SJCRH30 (cell line): ENCODE measurements at regions not wholly inside any gene's neighbourhood (a gene's known extent, or its start where the extent isn't known, plus 50 kb on each side); places are given as distances from the start of the nearest gene placed in this dataset.
A peak's percentile ranks its signal among the peaks of the same experiment; 100 is the strongest.

ENCODE experiments used
- DNase-seq, 2 experiments: peaks; one replicate each; pipeline ENCODE4 v3.0.0-alpha.2; 2015 to 2020
- H3K27ac ChIP-seq: fragments of 250-450 bp; sonication (Bioruptor Pico); 2 replicates; pipeline ENCODE4 v1.5.1; 2020; ENCODE audit warnings: mild to moderate bottlenecking, moderate library complexity
- H3K27me3 ChIP-seq: fragments of 250-450 bp; sonication (Bioruptor Pico); 2 replicates; pipeline ENCODE4 v1.5.1; 2020; ENCODE audit warnings: mild to moderate bottlenecking, moderate library complexity
- H3K36me3 ChIP-seq: fragments of 250-450 bp; sonication (Bioruptor Pico); 2 replicates; pipeline ENCODE4 v1.5.1; 2020; ENCODE audit warnings: mild to moderate bottlenecking, moderate library complexity
- H3K4me1 ChIP-seq: fragments of 250-450 bp; sonication (Bioruptor Pico); 2 replicates; pipeline ENCODE4 v1.5.1; 2020; ENCODE audit warnings: mild to moderate bottlenecking, moderate library complexity
- H3K4me3 ChIP-seq: fragments of 250-450 bp; sonication (Bioruptor Pico); 2 replicates; pipeline ENCODE4 v1.5.1; 2020; ENCODE audit warnings: mild to moderate bottlenecking, moderate library complexity
- H3K9me3 ChIP-seq: fragments of 250-450 bp; sonication (Bioruptor Pico); replicated peaks from 2 replicates; pipeline ENCODE4 v1.5.1; 2020; ENCODE audit warnings: mild to moderate bottlenecking, moderate library complexity

GRCh38 chr9:73736270-73736669, 584.6 kb downstream of the ANXA1 start:
- DNase-seq, result peak in 1 of 2 experiments; percentile 10
- H3K27ac ChIP-seq, result no peak overlapping the region
- H3K9me3 ChIP-seq, result no peaks in the 10 kb centered on the region

GRCh38 chr9:73738741-73739530, 587.3 kb downstream of the ANXA1 start:
- Histone ChIP-seq H3K27me3 (no peaks in the 10 kb centered on the region), H3K9me3 (no peaks in the 10 kb centered on the region), H3K36me3 (no peaks in the 10 kb centered on the region), H3K4me1 (no peaks in the 10 kb centered on the region), H3K27ac (no peak overlapping the region), H3K4me3 (no peak overlapping the region)
- DNase-seq, result no peak

More at GRCh38 chr9:73736270-73736669, 584.6 kb downstream of the ANXA1 start:
- Histone ChIP-seq H3K27me3 (no peaks in the 10 kb centered on the region), H3K4me1 (no peaks in the 10 kb centered on the region), H3K36me3 (no peaks in the 10 kb centered on the region), H3K4me3 (no peak overlapping the region)

- no peaks in the 10 kb centered on the region for H3K27me3 ChIP-seq
- H3K36me3 ChIP-seq, result no peaks in the 10 kb centered on the region
- no peaks in the 10 kb centered on the region for H3K4me1 ChIP-seq
- no peak for DNase-seq
- H3K27ac ChIP-seq, result no peak overlapping the region
- no peaks in the 10 kb centered on the region for H3K9me3 ChIP-seq
- H3K4me3 ChIP-seq, result no peak overlapping the region
Observed at GRCh38 chr9:73741316-73741715, 589.7 kb downstream of the ANXA1 start.

GRCh38 chr9:73742412-73742811, 590.7 kb downstream of the ANXA1 start:
- Histone ChIP-seq H3K9me3 (no peaks in the 10 kb centered on the region), H3K36me3 (no peaks in the 10 kb centered on the region), H3K27ac (no peak overlapping the region), H3K27me3 (no peaks in the 10 kb centered on the region), H3K4me3 (no peak overlapping the region), H3K4me1 (no peaks in the 10 kb centered on the region)
- DNase-seq, result no peak

- H3K36me3 ChIP-seq, result no peaks in the 10 kb centered on the region
- no peaks in the 10 kb centered on the region for H3K9me3 ChIP-seq
- no peaks in the 10 kb centered on the region for H3K27me3 ChIP-seq
- no peak overlapping the region for H3K4me3 ChIP-seq
- H3K27ac ChIP-seq, result no peak overlapping the region
- no peaks in the 10 kb centered on the region for H3K4me1 ChIP-seq
- no peak for DNase-seq
Observed at GRCh38 chr9:73743826-73744225, 592.2 kb downstream of the ANXA1 start.

GRCh38 chr9:73745598-73745997, 593.9 kb downstream of the ANXA1 start:
- H3K27me3 ChIP-seq, result no peaks in the 10 kb centered on the region
- no peaks in the 10 kb centered on the region for H3K9me3 ChIP-seq
- H3K4me3 ChIP-seq, result no peak overlapping the region
- H3K36me3 ChIP-seq, result no peaks in the 10 kb centered on the region
- DNase-seq, result no peak
- H3K27ac ChIP-seq, result no peak overlapping the region
- H3K4me1 ChIP-seq, result no peaks in the 10 kb centered on the region

- H3K9me3 ChIP-seq, result no peaks in the 10 kb centered on the region
- no peak overlapping the region for H3K27ac ChIP-seq
- no peak overlapping the region for H3K4me3 ChIP-seq
- no peak for DNase-seq
- no peaks in the 10 kb centered on the region for H3K36me3 ChIP-seq
- no peaks in the 10 kb centered on the region for H3K4me1 ChIP-seq
- H3K27me3 ChIP-seq, result peaks cover 3% of the 10 kb centered on the region; the same call in 1 of the 2 replicates
Observed at GRCh38 chr9:73753171-73753570, 601.5 kb downstream of the ANXA1 start.

- no peak overlapping the region for H3K27ac ChIP-seq
Observed at GRCh38 chr9:73761905-73762304, 610.2 kb downstream of the ANXA1 start.

GRCh38 chr9:73773896-73774295, 622.2 kb downstream of the ANXA1 start:
- DNase-seq, result no peak
- H3K36me3 ChIP-seq, result no peaks in the 10 kb centered on the region

More at GRCh38 chr9:73761905-73762304, 610.2 kb downstream of the ANXA1 start:
- Histone ChIP-seq H3K4me1 (no peaks in the 10 kb centered on the region), H3K27me3 (peaks cover 3% of the 10 kb centered on the region; the same call in 1 of the 2 replicates), H3K36me3 (no peaks in the 10 kb centered on the region), H3K9me3 (no peaks in the 10 kb centered on the region), H3K4me3 (no peak overlapping the region)
- DNase-seq, result no peak

GRCh38 chr9:73775757-73776156, 624.1 kb downstream of the ANXA1 start:
- no peaks in the 10 kb centered on the region for H3K36me3 ChIP-seq
- peaks cover 3% of the 10 kb centered on the region; the same call in 1 of the 2 replicates for H3K4me1 ChIP-seq
- no peak for DNase-seq
- H3K4me3 ChIP-seq, result no peak overlapping the region
- H3K27me3 ChIP-seq, result no peaks in the 10 kb centered on the region
- H3K27ac ChIP-seq, result no peak overlapping the region
- H3K9me3 ChIP-seq, result no peaks in the 10 kb centered on the region

More at GRCh38 chr9:73773896-73774295, 622.2 kb downstream of the ANXA1 start:
- no peaks in the 10 kb centered on the region for H3K9me3 ChIP-seq
- no peaks in the 10 kb centered on the region for H3K27me3 ChIP-seq
- H3K4me3 ChIP-seq, result no peak overlapping the region
- no peak overlapping the region for H3K27ac ChIP-seq
- no peaks in the 10 kb centered on the region for H3K4me1 ChIP-seq

GRCh38 chr9:73780916-73781315, 629.3 kb downstream of the ANXA1 start:
- peak; percentile 20 to 61 for DNase-seq
- H3K27ac ChIP-seq, result no peak overlapping the region

GRCh38 chr9:73782166-73782565, 630.5 kb downstream of the ANXA1 start:
- DNase-seq, result no peak

More at GRCh38 chr9:73780916-73781315, 629.3 kb downstream of the ANXA1 start:
- Histone ChIP-seq H3K4me1 (peaks cover 11% of the 10 kb centered on the region), H3K9me3 (no peaks in the 10 kb centered on the region), H3K4me3 (no peak overlapping the region), H3K27me3 (no peaks in the 10 kb centered on the region), H3K36me3 (no peaks in the 10 kb centered on the region)

GRCh38 chr9:73799446-73799845, 647.8 kb downstream of the ANXA1 start:
- no peaks in the 10 kb centered on the region for H3K9me3 ChIP-seq
- no peaks in the 10 kb centered on the region for H3K27me3 ChIP-seq
- no peak overlapping the region for H3K27ac ChIP-seq
- DNase-seq, result no peak
- H3K4me3 ChIP-seq, result no peak overlapping the region
- no peaks in the 10 kb centered on the region; the same call in 1 of the 2 replicates for H3K4me1 ChIP-seq
- no peaks in the 10 kb centered on the region for H3K36me3 ChIP-seq

More at GRCh38 chr9:73782166-73782565, 630.5 kb downstream of the ANXA1 start:
- Histone ChIP-seq H3K27ac (no peak overlapping the region), H3K4me1 (peaks cover 11% of the 10 kb centered on the region), H3K4me3 (no peak overlapping the region), H3K36me3 (no peaks in the 10 kb centered on the region), H3K9me3 (no peaks in the 10 kb centered on the region), H3K27me3 (no peaks in the 10 kb centered on the region)

GRCh38 chr9:73805111-73805510, 653.4 kb downstream of the ANXA1 start:
- DNase-seq, result no peak
- no peak overlapping the region for H3K4me3 ChIP-seq
- H3K27me3 ChIP-seq, result no peaks in the 10 kb centered on the region
- no peaks in the 10 kb centered on the region for H3K9me3 ChIP-seq
- no peak overlapping the region for H3K27ac ChIP-seq
- H3K4me1 ChIP-seq, result peaks cover 2% of the 10 kb centered on the region
- H3K36me3 ChIP-seq, result no peaks in the 10 kb centered on the region

- Histone ChIP-seq H3K4me3 (no peak overlapping the region), H3K9me3 (no peaks in the 10 kb centered on the region), H3K4me1 (peaks cover 10% of the 10 kb centered on the region), H3K36me3 (no peaks in the 10 kb centered on the region), H3K27me3 (no peaks in the 10 kb centered on the region), H3K27ac (no peak overlapping the region)
- no peak for DNase-seq
Observed at GRCh38 chr9:73805853-73806458, 654.3 kb downstream of the ANXA1 start.
